ENCODE measurements at regions not wholly inside any gene's neighbourhood (a gene's known extent, or its start where the extent isn't known, plus 50 kb on each side); places are given as distances from the start of the nearest gene placed in this dataset.
"Not testable (repeated sequence)": the region's sequence is repeated elsewhere in the genome, so short reads cannot be mapped to it uniquely, and the experiment has no call there.

GRCh38 chrX:5702890-5703289, 525.8 kb downstream of the NLGN4X start:
- Histone ChIP-seq H3K4me1 (ENCODE audit: control insufficient read depth, low read depth, low read length) (no peaks in the 10 kb centered on the region), H3K27me3 (ENCODE audit: control insufficient read depth, insufficient read depth, low read length) (no peaks in the 10 kb centered on the region), H3K9me3 (ENCODE audit: control insufficient read depth, low read depth, low read length) (no peaks in the 10 kb centered on the region), H3K36me3 (ENCODE audit: control insufficient read depth, low read depth, low read length) (no peaks in the 10 kb centered on the region), H3K27ac (ENCODE audit: low read length) (no peak overlapping the region), H3K4me3 (ENCODE audit: low read length) (no peak overlapping the region), H3K9ac (ENCODE audit: low read length) (no peak overlapping the region)

GRCh38 chrX:5695971-5696370, 532.7 kb downstream of the NLGN4X start:
- Histone ChIP-seq H3K4me1 (ENCODE audit: control insufficient read depth, low read depth, low read length) (no peaks in the 10 kb centered on the region), H3K27me3 (ENCODE audit: control insufficient read depth, insufficient read depth, low read length) (no peaks in the 10 kb centered on the region), H3K4me3 (ENCODE audit: low read length) (no peak overlapping the region), H3K27ac (ENCODE audit: low read length) (no peak overlapping the region), H3K9ac (ENCODE audit: low read length) (no peak overlapping the region), H3K9me3 (ENCODE audit: control insufficient read depth, low read depth, low read length) (no peaks in the 10 kb centered on the region), H3K36me3 (ENCODE audit: control insufficient read depth, low read depth, low read length) (no peaks in the 10 kb centered on the region)

- Histone ChIP-seq H3K4me1 (ENCODE audit: control insufficient read depth, low read depth, low read length) (no peaks in the 10 kb centered on the region), H3K4me3 (ENCODE audit: low read length) (no peak overlapping the region), H3K9me3 (ENCODE audit: control insufficient read depth, low read depth, low read length) (no peaks in the 10 kb centered on the region), H3K27ac (ENCODE audit: low read length) (no peak overlapping the region), H3K9ac (ENCODE audit: low read length) (no peak overlapping the region), H3K27me3 (ENCODE audit: control insufficient read depth, insufficient read depth, low read length) (no peaks in the 10 kb centered on the region), H3K36me3 (ENCODE audit: control insufficient read depth, low read depth, low read length) (no peaks in the 10 kb centered on the region)
Measured at GRCh38 chrX:5683996-5684395, 544.7 kb downstream of the NLGN4X start.

GRCh38 chrX:5681159-5681558, 547.5 kb downstream of the NLGN4X start:
- H3K4me1 ChIP-seq (ENCODE audit: control insufficient read depth, low read depth, low read length), result no peaks in the 10 kb centered on the region
- no peak overlapping the region for H3K9ac ChIP-seq (ENCODE audit: low read length)
- no peak overlapping the region for H3K27ac ChIP-seq (ENCODE audit: low read length)
- H3K9me3 ChIP-seq (ENCODE audit: control insufficient read depth, low read depth, low read length), result no peaks in the 10 kb centered on the region
- no peak overlapping the region for H3K4me3 ChIP-seq (ENCODE audit: low read length)
- no peaks in the 10 kb centered on the region for H3K27me3 ChIP-seq (ENCODE audit: control insufficient read depth, insufficient read depth, low read length)
- H3K36me3 ChIP-seq (ENCODE audit: control insufficient read depth, low read depth, low read length), result no peaks in the 10 kb centered on the region

GRCh38 chrX:5674036-5674435, 554.6 kb downstream of the NLGN4X start:
- Histone ChIP-seq H3K4me1 (ENCODE audit: control insufficient read depth, low read depth, low read length) (no peaks in the 10 kb centered on the region), H3K9ac (ENCODE audit: low read length) (no peak overlapping the region), H3K4me3 (ENCODE audit: low read length) (no peak overlapping the region), H3K9me3 (ENCODE audit: control insufficient read depth, low read depth, low read length) (peaks cover 2% of the 10 kb centered on the region), H3K27ac (ENCODE audit: low read length) (no peak overlapping the region), H3K36me3 (ENCODE audit: control insufficient read depth, low read depth, low read length) (no peaks in the 10 kb centered on the region), H3K27me3 (ENCODE audit: control insufficient read depth, insufficient read depth, low read length) (no peaks in the 10 kb centered on the region)

GRCh38 chrX:5672099-5672498, 556.6 kb downstream of the NLGN4X start:
- no peak overlapping the region for H3K27ac ChIP-seq (ENCODE audit: low read length)
- no peak overlapping the region for H3K9ac ChIP-seq (ENCODE audit: low read length)
- peaks cover 3% of the 10 kb centered on the region for H3K9me3 ChIP-seq (ENCODE audit: control insufficient read depth, low read depth, low read length)
- H3K4me1 ChIP-seq (ENCODE audit: control insufficient read depth, low read depth, low read length), result peaks cover 7% of the 10 kb centered on the region
- H3K4me3 ChIP-seq (ENCODE audit: low read length), result no peak overlapping the region
- no peaks in the 10 kb centered on the region for H3K36me3 ChIP-seq (ENCODE audit: control insufficient read depth, low read depth, low read length)
- no peaks in the 10 kb centered on the region for H3K27me3 ChIP-seq (ENCODE audit: control insufficient read depth, insufficient read depth, low read length)

GRCh38 chrX:5666689-5667088, 562.0 kb downstream of the NLGN4X start:
- H3K9ac ChIP-seq (ENCODE audit: low read length); H3K27me3 ChIP-seq (ENCODE audit: control insufficient read depth, insufficient read depth, low read length); H3K9me3 ChIP-seq (ENCODE audit: control insufficient read depth, low read depth, low read length); H3K27ac ChIP-seq (ENCODE audit: low read length); H3K36me3 ChIP-seq (ENCODE audit: control insufficient read depth, low read depth, low read length); H3K4me3 ChIP-seq (ENCODE audit: low read length); H3K4me1 ChIP-seq (ENCODE audit: control insufficient read depth, low read depth, low read length): not testable (repeated sequence)

GRCh38 chrX:5656544-5656943, 572.1 kb downstream of the NLGN4X start:
- no peaks in the 10 kb centered on the region for H3K4me1 ChIP-seq (ENCODE audit: control insufficient read depth, low read depth, low read length)
- H3K4me3 ChIP-seq (ENCODE audit: low read length), result no peak overlapping the region
- no peaks in the 10 kb centered on the region for H3K36me3 ChIP-seq (ENCODE audit: control insufficient read depth, low read depth, low read length)
- no peak overlapping the region for H3K27ac ChIP-seq (ENCODE audit: low read length)
- H3K9me3 ChIP-seq (ENCODE audit: control insufficient read depth, low read depth, low read length), result no peaks in the 10 kb centered on the region
- H3K27me3 ChIP-seq (ENCODE audit: control insufficient read depth, insufficient read depth, low read length), result no peaks in the 10 kb centered on the region
- no peak overlapping the region for H3K9ac ChIP-seq (ENCODE audit: low read length)

- Histone ChIP-seq H3K36me3 (ENCODE audit: control insufficient read depth, low read depth, low read length) (no peaks in the 10 kb centered on the region), H3K4me3 (ENCODE audit: low read length) (no peak overlapping the region), H3K9ac (ENCODE audit: low read length) (peak overlapping the region; percentile 49), H3K4me1 (ENCODE audit: control insufficient read depth, low read depth, low read length) (peaks cover 34% of the 10 kb centered on the region), H3K27ac (ENCODE audit: low read length) (peak overlapping the region; percentile 48), H3K9me3 (ENCODE audit: control insufficient read depth, low read depth, low read length) (no peaks in the 10 kb centered on the region), H3K27me3 (ENCODE audit: control insufficient read depth, insufficient read depth, low read length) (no peaks in the 10 kb centered on the region)
Measured at GRCh38 chrX:5650904-5651303, 577.8 kb downstream of the NLGN4X start.

GRCh38 chrX:5648941-5649568, 579.6 kb downstream of the NLGN4X start:
- Histone ChIP-seq H3K4me3 (ENCODE audit: low read length) (peak overlapping the region; percentile 47), H3K9ac (ENCODE audit: low read length) (peak overlapping the region; percentile 47), H3K27me3 (ENCODE audit: control insufficient read depth, insufficient read depth, low read length) (no peaks in the 10 kb centered on the region), H3K27ac (ENCODE audit: low read length) (peak overlapping the region; percentile 54), H3K36me3 (ENCODE audit: control insufficient read depth, low read depth, low read length) (no peaks in the 10 kb centered on the region), H3K9me3 (ENCODE audit: control insufficient read depth, low read depth, low read length) (no peaks in the 10 kb centered on the region), H3K4me1 (ENCODE audit: control insufficient read depth, low read depth, low read length) (peaks cover 50% of the 10 kb centered on the region)

GRCh38 chrX:5646818-5647217, 581.8 kb downstream of the NLGN4X start:
- Histone ChIP-seq H3K4me1 (ENCODE audit: control insufficient read depth, low read depth, low read length) (peaks cover 52% of the 10 kb centered on the region), H3K9me3 (ENCODE audit: control insufficient read depth, low read depth, low read length) (no peaks in the 10 kb centered on the region), H3K4me3 (ENCODE audit: low read length) (no peak overlapping the region), H3K9ac (ENCODE audit: low read length) (no peak overlapping the region), H3K36me3 (ENCODE audit: control insufficient read depth, low read depth, low read length) (no peaks in the 10 kb centered on the region), H3K27ac (ENCODE audit: low read length) (no peak overlapping the region), H3K27me3 (ENCODE audit: control insufficient read depth, insufficient read depth, low read length) (no peaks in the 10 kb centered on the region)

- Histone ChIP-seq H3K4me1 (ENCODE audit: control insufficient read depth, low read depth, low read length) (peaks cover 42% of the 10 kb centered on the region), H3K36me3 (ENCODE audit: control insufficient read depth, low read depth, low read length) (no peaks in the 10 kb centered on the region), H3K9me3 (ENCODE audit: control insufficient read depth, low read depth, low read length) (no peaks in the 10 kb centered on the region), H3K9ac (ENCODE audit: low read length) (no peak overlapping the region), H3K27ac (ENCODE audit: low read length) (no peak overlapping the region), H3K27me3 (ENCODE audit: control insufficient read depth, insufficient read depth, low read length) (no peaks in the 10 kb centered on the region), H3K4me3 (ENCODE audit: low read length) (peak overlapping the region; percentile 23)
Measured at GRCh38 chrX:5644776-5645175, 583.9 kb downstream of the NLGN4X start.
